ENCODE measurements at regions not wholly inside any gene's neighbourhood (a gene's known extent, or its start where the extent isn't known, plus 50 kb on each side); places are given as distances from the start of the nearest gene placed in this dataset.

- POLR2A ChIA-PET (ENCODE audit: low non-redundant PET): no interaction called here
- intact Hi-C loops (cut with micrococcal nuclease; ENCODE audit: unreplicated experiment): no loop called here
- Histone ChIP-seq H3K4me1 (ENCODE audit: insufficient read depth, low read length, poor library complexity, severe bottlenecking) (peaks cover 12% of the 10 kb centered on the region), H3K27ac (ENCODE audit: low read depth, low read length, poor library complexity, severe bottlenecking) (no peak overlapping the region), H3K27me3 (replicated peaks; ENCODE audit: insufficient read depth, low read depth, low read length, poor library complexity) (no peaks in the 10 kb centered on the region), H3K36me3 (ENCODE audit: insufficient read depth, low read length, poor library complexity, severe bottlenecking) (no peaks in the 10 kb centered on the region), H3K4me3 (ENCODE audit: low read depth, low read length, poor library complexity, severe bottlenecking) (no peak overlapping the region), H3K9me3 (ENCODE audit: low read depth, low read length, poor library complexity, severe bottlenecking) (no peaks in the 10 kb centered on the region)
- no TSS peak for BruUV-seq (replicated peaks)
- CTCF ChIA-PET: no interaction called here
- no peak for DNase-seq (ENCODE audit: low spot score)
- TF ChIP-seq EZH2 (IDR thresholded peaks at IDR 0.05; ENCODE audit: borderline replicate concordance, low read depth, low read length, poor library complexity, severe bottlenecking): no peak
- no peak for TF ChIP-seq CTCF (conservative IDR thresholded peaks at IDR 0.05; ENCODE audit: low read depth, low read length)
These were observed 502.8 kb downstream of the GLRX3 start for GRCh38 chr10:130638991-130639390.

GRCh38 chr10:130642926-130643325 lies 506.7 kb downstream of the GLRX3 start:
- POLR2A ChIA-PET (ENCODE audit: low non-redundant PET): no interaction called here

GRCh38 chr10:130647341-130647740 lies 511.1 kb downstream of the GLRX3 start:
- Histone ChIP-seq H3K27ac (ENCODE audit: low read depth, low read length, poor library complexity, severe bottlenecking) (no peak overlapping the region), H3K9me3 (ENCODE audit: low read depth, low read length, poor library complexity, severe bottlenecking) (no peaks in the 10 kb centered on the region), H3K36me3 (ENCODE audit: insufficient read depth, low read length, poor library complexity, severe bottlenecking) (no peaks in the 10 kb centered on the region), H3K27me3 (replicated peaks; ENCODE audit: insufficient read depth, low read depth, low read length, poor library complexity) (no peaks in the 10 kb centered on the region), H3K4me1 (ENCODE audit: insufficient read depth, low read length, poor library complexity, severe bottlenecking) (no peaks in the 10 kb centered on the region), H3K4me3 (ENCODE audit: low read depth, low read length, poor library complexity, severe bottlenecking) (no peak overlapping the region)
- no peak for TF ChIP-seq CTCF (conservative IDR thresholded peaks at IDR 0.05; ENCODE audit: low read depth, low read length)
- TF ChIP-seq EZH2 (IDR thresholded peaks at IDR 0.05; ENCODE audit: borderline replicate concordance, low read depth, low read length, poor library complexity, severe bottlenecking): no peak
- CTCF ChIA-PET: no interaction called here
- DNase-seq (ENCODE audit: low spot score): no peak
- intact Hi-C loops (cut with micrococcal nuclease; ENCODE audit: unreplicated experiment): no loop called here
- BruUV-seq (replicated peaks): no TSS peak
- POLR2A ChIA-PET (ENCODE audit: low non-redundant PET): no interaction called here

More at GRCh38 chr10:130642926-130643325, 506.7 kb downstream of the GLRX3 start:
- Histone ChIP-seq H3K4me1 (ENCODE audit: insufficient read depth, low read length, poor library complexity, severe bottlenecking) (no peaks in the 10 kb centered on the region), H3K4me3 (ENCODE audit: low read depth, low read length, poor library complexity, severe bottlenecking) (no peak overlapping the region), H3K27me3 (replicated peaks; ENCODE audit: insufficient read depth, low read depth, low read length, poor library complexity) (no peaks in the 10 kb centered on the region), H3K9me3 (ENCODE audit: low read depth, low read length, poor library complexity, severe bottlenecking) (no peaks in the 10 kb centered on the region), H3K27ac (ENCODE audit: low read depth, low read length, poor library complexity, severe bottlenecking) (no peak overlapping the region), H3K36me3 (ENCODE audit: insufficient read depth, low read length, poor library complexity, severe bottlenecking) (no peaks in the 10 kb centered on the region)
- no peak for DNase-seq (ENCODE audit: low spot score)
- intact Hi-C loops (cut with micrococcal nuclease; ENCODE audit: unreplicated experiment): no loop called here
- TF ChIP-seq CTCF (conservative IDR thresholded peaks at IDR 0.05; ENCODE audit: low read depth, low read length) (no peak), EZH2 (IDR thresholded peaks at IDR 0.05; ENCODE audit: borderline replicate concordance, low read depth, low read length, poor library complexity, severe bottlenecking) (no peak)
- BruUV-seq (replicated peaks): no TSS peak
- CTCF ChIA-PET: no interaction called here

All from A673 (cell line).